ENCODE measurements at regions not wholly inside any gene's neighbourhood (a gene's known extent, or its start where the extent isn't known, plus 50 kb on each side); places are given as distances from the start of the nearest gene placed in this dataset.

- no peak for DNase-seq (ENCODE audit: low spot score)
- no peak overlapping the region for H3K27ac ChIP-seq
These were observed 54.6 kb upstream of the ACTRT2 start for GRCh38 chr1:2966449-2967328.

GRCh38 chr1:2967329-2967725 lies 53.9 kb upstream of the ACTRT2 start:
- DNase-seq (ENCODE audit: low spot score), result no peak
- Histone ChIP-seq H3K4me3 (no peak overlapping the region), H3K27ac (no peak overlapping the region)
- no peak for TF ChIP-seq CTCF (IDR thresholded peaks at IDR 0.05)

More at GRCh38 chr1:2966449-2967328, 54.6 kb upstream of the ACTRT2 start:
- H3K4me3 ChIP-seq, result no peak overlapping the region
- no peak for TF ChIP-seq CTCF (IDR thresholded peaks at IDR 0.05)

GRCh38 chr1:2967881-2968280 lies 53.4 kb upstream of the ACTRT2 start:
- no peak for DNase-seq (ENCODE audit: low spot score)
- no peak for TF ChIP-seq CTCF (IDR thresholded peaks at IDR 0.05)
- Histone ChIP-seq H3K27ac (no peak overlapping the region), H3K4me3 (no peak overlapping the region)

- no peak for DNase-seq (ENCODE audit: low spot score)
- H3K4me3 ChIP-seq, result no peak overlapping the region
- no peak for TF ChIP-seq CTCF (IDR thresholded peaks at IDR 0.05)
- peak overlapping the region in 1 of 2 donors; percentile 16 for H3K27ac ChIP-seq
These were observed 52.8 kb upstream of the ACTRT2 start for GRCh38 chr1:2968471-2968881.

GRCh38 chr1:2969011-2969844 lies 52.0 kb upstream of the ACTRT2 start:
- peak overlapping the region in 1 of 2 donors; percentile 16 for H3K27ac ChIP-seq
- H3K4me3 ChIP-seq, result no peak overlapping the region
- DNase-seq (ENCODE audit: low spot score), result no peak
- no peak for TF ChIP-seq CTCF (IDR thresholded peaks at IDR 0.05)

- no peak for TF ChIP-seq CTCF (IDR thresholded peaks at IDR 0.05)
- no peak for DNase-seq (ENCODE audit: low spot score)
- Histone ChIP-seq H3K4me3 (no peak overlapping the region), H3K27ac (no peak overlapping the region)
These were observed 51.4 kb upstream of the ACTRT2 start for GRCh38 chr1:2969845-2970291.
